Esophagus squamous epithelium (tissue), 5 donors: ENCODE measurements at regions not wholly inside any gene's neighbourhood (a gene's known extent, or its start where the extent isn't known, plus 50 kb on each side); places are given as distances from the start of the nearest gene placed in this dataset.

Experiments
- DNase-seq: peaks from one replicate; lab custom pipeline; 2025; lab: John Stamatoyannopoulos, UW
- H3K27ac ChIP-seq, 4 donors: fragments of 200-600 bp; sonication (generic); one replicate each; pipeline ENCODE4 v1.5.1; 2016 to 2019; ENCODE audit warnings: mild to moderate bottlenecking in 1 of 4
- H3K27me3 ChIP-seq, 4 donors: fragments of 200-600 bp; sonication (generic); 1 replicate in 3 of 4; 2 replicates in 1 of 4; pipeline versions ENCODE4 v1.5.1 to v1.6.0; 2017 to 2021; ENCODE audit warnings: antibody characterized with exemption in 1 of 4
- H3K36me3 ChIP-seq, 3 donors: fragments of 200-600 bp; sonication (generic); one replicate each; pipeline ENCODE4 v1.5.1; 2016 to 2019
- H3K4me1 ChIP-seq, 3 donors: fragments of 200-600 bp; sonication (generic); one replicate each; pipeline ENCODE4 v1.5.1; 2017 to 2019
- H3K4me3 ChIP-seq, 4 donors: fragments of 200-600 bp; sonication (generic); 1 replicate in 3 of 4; 2 replicates in 1 of 4; pipeline ENCODE4 v1.5.1; 2016 to 2019; ENCODE audit warnings: mild to moderate bottlenecking in 2 of 4, moderate library complexity in 1 of 4
- H3K9me3 ChIP-seq, 3 donors: fragments of 200-600 bp; sonication (generic); one replicate each; pipeline ENCODE4 v1.5.1; 2016 to 2019
- CTCF ChIP-seq, 6 experiments: fragments of 450-650 bp in 4 of 6; fragments of 200-600 bp in 2 of 6; sonication (generic) in 2 of 6; IDR thresholded peaks; one replicate each; pipeline ENCODE4 v1.5.1; 2016 to 2019; ENCODE audit warnings: antibody characterized with exemption in 6 of 6, mild to moderate bottlenecking in 4 of 6, moderate library complexity in 4 of 6
- POLR2A ChIP-seq, 4 donors: fragments of 450-650 bp; IDR thresholded peaks; one replicate each; pipeline ENCODE4 v1.6.1; 2017; ENCODE audit warnings: antibody characterized with exemption in 4 of 4, mild to moderate bottlenecking in 4 of 4, moderate library complexity in 3 of 4
- WGBS, 2 donors: methylation state at CpG; one replicate each; pipeline ENCODE4 v1.1.5; 2018; 5-methylcytosine and 5-hydroxymethylcytosine counted together
- intact Hi-C: fragments of 100-400 bp; cut with DNase I; formaldehyde crosslinking; loops from one replicate; pipeline ENCODE4 v1.15.0; 2022
- donor health status: DM: yes; HTN: yes; CAD: no.

- intact Hi-C loops = no loop called here
- Histone ChIP-seq H3K27me3 (peaks cover 0 to 62% (median 0%) of the 10 kb centered on the region in 4 donors), H3K36me3 (no peaks in the 10 kb centered on the region), H3K27ac (no peak overlapping the region), H3K4me3 (no peak overlapping the region), H3K4me1 (peaks cover 13 to 36% (median 21%) of the 10 kb centered on the region in 3 donors), H3K9me3 (no peaks in the 10 kb centered on the region)
- no peak for TF ChIP-seq POLR2A (IDR thresholded peaks at IDR 0.05)
- TF ChIP-seq CTCF (IDR thresholded peaks at IDR 0.05) = no peak
- WGBS, 2 donors = 89 to 92% methylated on average over 2 of the region's 8 CpGs
- DNase-seq = no peak
Measured at GRCh38 chr2:120824246-120824645, 88.6 kb downstream of the GLI2 start.

- Histone ChIP-seq H3K36me3 (no peaks in the 10 kb centered on the region), H3K9me3 (no peaks in the 10 kb centered on the region), H3K4me1 (peaks cover 13 to 26% (median 15%) of the 10 kb centered on the region in 3 donors), H3K27ac (peak overlapping the region in 1 of 4 donors; percentile 38), H3K27me3 (peaks cover 0 to 52% (median 0%) of the 10 kb centered on the region in 4 donors), H3K4me3 (no peak overlapping the region)
- no peak for DNase-seq
- WGBS, 2 donors = 71 to 100% methylated on average over 1 to 4 of the region's 13 CpGs
- no peak for TF ChIP-seq CTCF (IDR thresholded peaks at IDR 0.05)
- no peak for TF ChIP-seq POLR2A (IDR thresholded peaks at IDR 0.05)
- intact Hi-C loops = no loop called here
Measured at GRCh38 chr2:120825370-120826259, 89.9 kb downstream of the GLI2 start.

GRCh38 chr2:120826260-120826648, 90.6 kb downstream of the GLI2 start:
- peaks cover 13 to 21% (median 15%) of the 10 kb centered on the region in 3 donors for H3K4me1 ChIP-seq
- intact Hi-C loops = no loop called here

GRCh38 chr2:120826716-120827410, 91.2 kb downstream of the GLI2 start:
- intact Hi-C loops = no loop called here
- H3K27ac ChIP-seq = peak overlapping the region in 2 of 4 donors; percentile 38 to 39
- no peak for DNase-seq

More at GRCh38 chr2:120826260-120826648, 90.6 kb downstream of the GLI2 start:
- H3K36me3 ChIP-seq = no peaks in the 10 kb centered on the region
- H3K9me3 ChIP-seq = no peaks in the 10 kb centered on the region
- H3K27me3 ChIP-seq = peaks cover 0 to 46% (median 0%) of the 10 kb centered on the region in 4 donors
- no peak for DNase-seq
- WGBS, 2 donors = 20 to 23% methylated on average over 1 to 7 of the region's 10 CpGs
- H3K27ac ChIP-seq = peak overlapping the region in 2 of 4 donors; percentile 38 to 39
- no peak for TF ChIP-seq CTCF (IDR thresholded peaks at IDR 0.05)
- no peak for TF ChIP-seq POLR2A (IDR thresholded peaks at IDR 0.05)
- no peak overlapping the region for H3K4me3 ChIP-seq

More at GRCh38 chr2:120826716-120827410, 91.2 kb downstream of the GLI2 start:
- Histone ChIP-seq H3K27me3 (peaks cover 0 to 40% (median 0%) of the 10 kb centered on the region in 4 donors), H3K4me3 (no peak overlapping the region), H3K36me3 (no peaks in the 10 kb centered on the region), H3K4me1 (peaks cover 13 to 21% (median 15%) of the 10 kb centered on the region in 3 donors), H3K9me3 (no peaks in the 10 kb centered on the region)
- TF ChIP-seq POLR2A (IDR thresholded peaks at IDR 0.05) = no peak
- no peak for TF ChIP-seq CTCF (IDR thresholded peaks at IDR 0.05)
- WGBS, 2 donors = 57 to 63% methylated on average over 11 to 18 of the region's 18 CpGs
